Liver (tissue), 7 donors: ENCODE measurements at regions not wholly inside any gene's neighbourhood (a gene's known extent, or its start where the extent isn't known, plus 50 kb on each side); places are given as distances from the start of the nearest gene placed in this dataset.

Experiments used
- DNase-seq: peaks from one replicate; pipeline ENCODE4 v3.0.0-alpha.2; 2017; ENCODE audit warnings: low spot score
- H3K27ac ChIP-seq, 2 donors: one replicate each; pipeline ENCODE4 v1.7.0; 2013; ENCODE audit warnings: inconsistent platforms in 2 of 2, low read length in 2 of 2, control low read depth in 1 of 2, low read depth in 1 of 2, mild to moderate bottlenecking in 1 of 2
- H3K27me3 ChIP-seq, 4 donors: one replicate each; pipeline versions ENCODE4 v1.6.1 to v1.7.0; 2013; ENCODE audit warnings: low read length in 3 of 4, inconsistent platforms in 1 of 4, mild to moderate bottlenecking in 1 of 4, moderate library complexity in 1 of 4; ENCODE audit not compliant: control insufficient read depth in 4 of 4, insufficient read depth in 4 of 4
- H3K36me3 ChIP-seq, 4 donors: one replicate each; pipeline versions ENCODE4 v1.6.1 to v1.7.0; 2013; ENCODE audit warnings: low read length in 3 of 4, mild to moderate bottlenecking in 3 of 4, low read depth in 1 of 4, moderate library complexity in 1 of 4; ENCODE audit not compliant: control insufficient read depth in 4 of 4, insufficient read depth in 3 of 4
- H3K4me1 ChIP-seq, 4 donors: one replicate each; pipeline versions ENCODE4 v1.6.1 to v1.7.0; 2013; ENCODE audit warnings: low read length in 3 of 4, mild to moderate bottlenecking in 3 of 4, moderate library complexity in 1 of 4; ENCODE audit not compliant: control insufficient read depth in 4 of 4, insufficient read depth in 4 of 4
- H3K4me3 ChIP-seq, 3 donors: one replicate each; pipeline versions ENCODE4 v1.6.1 to v1.7.0; 2013; ENCODE audit warnings: low read length in 3 of 3, control low read depth in 1 of 3, low read depth in 1 of 3, mild to moderate bottlenecking in 1 of 3
- H3K9ac ChIP-seq, 2 donors: one replicate each; pipeline ENCODE4 v1.7.0; 2013; ENCODE audit warnings: low read length in 2 of 2, mild to moderate bottlenecking in 2 of 2, moderate library complexity in 2 of 2, control low read depth in 1 of 2, low read depth in 1 of 2
- H3K9me3 ChIP-seq, 4 donors: one replicate each; pipeline versions ENCODE4 v1.6.1 to v1.7.0; 2013; ENCODE audit warnings: low read length in 3 of 4; ENCODE audit not compliant: control insufficient read depth in 4 of 4
- FOXA1 ChIP-seq: IDR thresholded peaks from 2 replicates; pipeline ENCODE4 v1.6.1; 2016; ENCODE audit warnings: antibody characterized with exemption
- GABPA ChIP-seq, 2 donors: IDR thresholded peaks in 1 of 2; conservative IDR thresholded peaks in 1 of 2; 2 replicates each; pipeline ENCODE4 v1.6.1; 2016; ENCODE audit warnings: antibody characterized with exemption in 2 of 2, mild to moderate bottlenecking in 1 of 2, moderate library complexity in 1 of 2
- HNF4G ChIP-seq: IDR thresholded peaks from 2 replicates; pipeline ENCODE4 v1.6.1; 2016; ENCODE audit warnings: antibody characterized with exemption
- RAD21 ChIP-seq, 2 donors: IDR thresholded peaks; 2 replicates each; pipeline ENCODE4 v1.6.1; 2016; ENCODE audit warnings: antibody characterized with exemption in 2 of 2, mild to moderate bottlenecking in 2 of 2
- RXRA ChIP-seq, 2 donors: IDR thresholded peaks; 2 replicates each; pipeline ENCODE4 v1.6.1; 2017 to 2018; ENCODE audit warnings: antibody characterized with exemption in 2 of 2, mild to moderate bottlenecking in 1 of 2
- TAF1 ChIP-seq: conservative IDR thresholded peaks from 2 replicates; pipeline ENCODE4 v1.6.1; 2016; ENCODE audit warnings: antibody characterized with exemption, mild to moderate bottlenecking
- WGBS: extraction: QIAGEN DNeasy Blood & Tissue Kit; methylation state at CpG from one replicate; pipeline ENCODE4 v1.1.7; 2013; 5-methylcytosine and 5-hydroxymethylcytosine counted together
- TF ChIP-seq, protein P1 (sequence below): IDR thresholded peaks from 2 replicates; pipeline ENCODE4 v1.6.1; 2016; ENCODE audit warnings: antibody characterized with exemption
- TF ChIP-seq, protein P2 (sequence below): IDR thresholded peaks from 2 replicates; pipeline ENCODE4 v1.6.1; 2016; ENCODE audit warnings: antibody characterized with exemption
- donor health status: healthy.
- donor health status: healthy.
- donor health status: healthy.
- donor health status: healthy.

DNA sequence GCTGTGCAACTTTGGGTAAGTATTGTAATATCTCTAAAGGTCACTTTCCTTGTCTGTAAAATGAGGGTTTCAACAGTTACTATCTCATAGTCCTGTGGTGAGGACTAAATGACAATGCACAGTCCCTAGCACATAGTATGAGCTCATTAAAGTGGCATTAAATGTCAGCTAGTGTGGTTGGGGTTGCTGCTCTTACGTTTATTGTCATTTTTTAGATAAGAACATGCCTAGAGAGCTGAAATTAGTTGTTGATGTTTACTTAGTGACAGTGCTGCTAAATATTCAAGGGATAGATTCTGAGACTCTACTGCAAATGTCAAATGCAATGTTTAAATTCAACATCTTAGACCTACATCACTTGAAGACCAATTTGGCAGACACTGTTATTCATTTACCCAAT is 356.1 kb upstream of the ETAA1 start:
- Histone ChIP-seq H3K4me1 (peaks cover 4 to 31% (median 25%) of the 10 kb centered on the region in 4 donors), H3K9ac (no peak overlapping the region), H3K9me3 (no peaks in the 10 kb centered on the region), H3K27ac (no peak overlapping the region), H3K27me3 (no peaks in the 10 kb centered on the region), H3K4me3 (no peak overlapping the region), H3K36me3 (no peaks in the 10 kb centered on the region)
- WGBS: 42% methylated on average over 1 of the region's 1 CpG
- TF ChIP-seq RXRA (IDR thresholded peaks at IDR 0.05) (peak in 1 of 2 donors; percentile 14), HNF4G (no peak)
- TF ChIP-seq, protein P1, sequence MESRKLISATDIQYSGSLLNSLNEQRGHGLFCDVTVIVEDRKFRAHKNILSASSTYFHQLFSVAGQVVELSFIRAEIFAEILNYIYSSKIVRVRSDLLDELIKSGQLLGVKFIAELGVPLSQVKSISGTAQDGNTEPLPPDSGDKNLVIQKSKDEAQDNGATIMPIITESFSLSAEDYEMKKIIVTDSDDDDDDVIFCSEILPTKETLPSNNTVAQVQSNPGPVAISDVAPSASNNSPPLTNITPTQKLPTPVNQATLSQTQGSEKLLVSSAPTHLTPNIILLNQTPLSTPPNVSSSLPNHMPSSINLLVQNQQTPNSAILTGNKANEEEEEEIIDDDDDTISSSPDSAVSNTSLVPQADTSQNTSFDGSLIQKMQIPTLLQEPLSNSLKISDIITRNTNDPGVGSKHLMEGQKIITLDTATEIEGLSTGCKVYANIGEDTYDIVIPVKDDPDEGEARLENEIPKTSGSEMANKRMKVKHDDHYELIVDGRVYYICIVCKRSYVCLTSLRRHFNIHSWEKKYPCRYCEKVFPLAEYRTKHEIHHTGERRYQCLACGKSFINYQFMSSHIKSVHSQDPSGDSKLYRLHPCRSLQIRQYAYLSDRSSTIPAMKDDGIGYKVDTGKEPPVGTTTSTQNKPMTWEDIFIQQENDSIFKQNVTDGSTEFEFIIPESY: no peak
- DNase-seq: no peak

DNA sequence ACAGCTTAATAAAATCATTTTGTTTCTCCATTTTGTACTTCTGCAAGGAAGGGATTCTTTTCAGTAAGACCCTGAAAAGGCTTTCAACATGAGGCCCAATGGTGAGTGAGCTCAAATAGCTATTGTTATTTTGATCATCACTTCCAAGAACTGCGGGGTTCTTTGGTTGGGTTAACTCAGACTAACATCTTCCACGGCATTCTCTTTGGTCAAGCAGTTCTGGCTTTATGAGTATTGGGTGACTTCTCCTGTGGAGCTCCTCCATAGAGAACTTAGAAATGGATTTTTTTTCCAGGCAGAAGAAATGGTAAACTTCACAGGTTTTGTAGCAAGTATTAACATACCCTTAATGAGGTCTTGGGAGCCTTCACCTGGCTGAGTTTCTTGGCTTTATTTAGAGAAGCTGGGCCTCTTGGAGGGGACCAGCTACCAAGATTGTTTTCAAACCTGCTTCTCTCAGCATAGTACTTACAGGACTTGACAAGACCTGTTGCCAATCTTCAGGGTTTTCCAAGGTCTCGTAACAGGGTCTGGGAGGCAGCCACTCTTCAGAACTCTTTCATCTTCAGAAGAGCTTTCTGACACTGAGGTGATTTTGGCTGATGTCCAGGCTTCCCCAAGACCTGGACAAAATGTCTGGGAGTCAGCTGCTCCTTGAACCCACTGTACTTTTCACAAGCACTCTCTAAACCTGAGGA is 353.2 kb upstream of the ETAA1 start:
- H3K4me1 ChIP-seq: peaks cover 0 to 13% (median 12%) of the 10 kb centered on the region in 4 donors
- H3K36me3 ChIP-seq: no peaks in the 10 kb centered on the region
- no peak for TF ChIP-seq TAF1
- TF ChIP-seq FOXA1: no peak
- no peak for TF ChIP-seq GABPA (IDR thresholded peaks at IDR 0.05 in 1 of 2, conservative IDR thresholded peaks at IDR 0.05 in 1 of 2)
- no peak for DNase-seq
- WGBS: 93% methylated on average over 3 of the region's 3 CpGs
- H3K27ac ChIP-seq: no peak overlapping the region
- H3K4me3 ChIP-seq: no peak overlapping the region
- H3K9ac ChIP-seq: no peak overlapping the region
- H3K9me3 ChIP-seq: no peaks in the 10 kb centered on the region
- no peaks in the 10 kb centered on the region for H3K27me3 ChIP-seq

DNA sequence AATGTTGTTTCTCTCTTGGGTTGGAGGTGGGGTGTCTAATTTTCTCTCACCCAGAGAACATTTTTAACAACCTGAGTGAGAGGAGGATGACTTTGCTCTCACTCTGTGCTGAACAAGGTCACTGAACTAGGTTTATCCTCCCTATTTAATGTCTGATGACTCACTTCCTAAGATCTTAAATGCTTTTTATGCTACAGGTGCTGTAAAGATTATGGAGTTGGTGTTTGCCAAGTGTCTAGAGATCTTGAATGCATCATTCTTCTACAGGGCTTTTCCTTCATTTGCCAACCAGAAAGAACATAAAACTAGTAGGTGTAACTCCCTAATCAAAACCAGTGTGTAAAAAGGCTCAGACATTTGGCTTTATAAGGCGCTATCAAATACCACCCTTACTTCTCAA is 350.5 kb upstream of the ETAA1 start:
- Histone ChIP-seq H3K27ac (no peak overlapping the region), H3K4me1 (no peaks in the 10 kb centered on the region), H3K27me3 (no peaks in the 10 kb centered on the region), H3K9me3 (no peaks in the 10 kb centered on the region), H3K4me3 (no peak overlapping the region), H3K36me3 (no peaks in the 10 kb centered on the region), H3K9ac (no peak overlapping the region)
- no peak for DNase-seq
- 94% methylated on average over 1 of the region's 1 CpG for WGBS
- TF ChIP-seq, protein P2, sequence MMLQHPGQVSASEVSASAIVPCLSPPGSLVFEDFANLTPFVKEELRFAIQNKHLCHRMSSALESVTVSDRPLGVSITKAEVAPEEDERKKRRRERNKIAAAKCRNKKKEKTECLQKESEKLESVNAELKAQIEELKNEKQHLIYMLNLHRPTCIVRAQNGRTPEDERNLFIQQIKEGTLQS: no peak
- TF ChIP-seq RXRA (IDR thresholded peaks at IDR 0.05) (no peak), GABPA (IDR thresholded peaks at IDR 0.05 in 1 of 2, conservative IDR thresholded peaks at IDR 0.05 in 1 of 2) (no peak)

DNA sequence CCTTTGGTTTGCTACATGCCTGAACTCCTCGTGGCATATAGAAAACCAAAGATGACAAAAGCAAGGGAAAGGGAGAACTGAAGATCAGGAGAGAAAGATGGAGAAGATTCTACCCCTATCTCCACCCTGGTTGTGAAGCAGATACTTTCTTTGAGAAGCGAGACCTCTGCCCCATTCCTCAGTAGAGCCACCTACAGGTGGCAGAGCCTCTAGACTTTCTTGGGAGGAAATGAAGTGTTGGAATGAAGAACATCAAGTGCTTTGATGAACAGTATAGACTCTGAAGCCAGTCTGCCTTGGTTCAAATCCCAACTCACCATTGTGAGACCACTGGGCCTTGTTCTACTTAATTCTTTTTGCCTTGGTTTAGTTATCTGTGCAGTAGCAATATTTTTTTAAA is 348.8 kb upstream of the ETAA1 start:
- no peaks in the 10 kb centered on the region for H3K4me1 ChIP-seq
- 94% methylated on average over 2 of the region's 2 CpGs for WGBS
- H3K9ac ChIP-seq: no peak overlapping the region
- no peak overlapping the region for H3K27ac ChIP-seq
- no peak for TF ChIP-seq RAD21 (IDR thresholded peaks at IDR 0.05)
- no peak for TF ChIP-seq HNF4G
- TF ChIP-seq, protein P1: no peak
- no peaks in the 10 kb centered on the region for H3K27me3 ChIP-seq
- no peak overlapping the region for H3K4me3 ChIP-seq
- H3K36me3 ChIP-seq: no peaks in the 10 kb centered on the region
- no peaks in the 10 kb centered on the region for H3K9me3 ChIP-seq
- DNase-seq: no peak
